Head of caudate nucleus (tissue), 42 donors: ENCODE measurements at regions not wholly inside any gene's neighbourhood (a gene's known extent, or its start where the extent isn't known, plus 50 kb on each side); places are given as distances from the start of the nearest gene placed in this dataset.
"Not testable (repeated sequence)": the region's sequence is repeated elsewhere in the genome, so short reads cannot be mapped to it uniquely, and the experiment has no call there.

ENCODE experiments used
- DNase-seq, 42 donors: peaks; one replicate each; pipeline versions ENCODE4 v3.0.0 to v3.0.0-alpha.2; 2020 to 2021; ENCODE audit warnings: mixed read lengths in 7 of 42
- intact Hi-C: fragments of 100-400 bp; cut with DNase I; formaldehyde crosslinking; loops from one replicate; pipeline ENCODE4 v1.15.0; 2022

GRCh38 chr6:126826166-126826714, 292.2 kb upstream of the RSPO3 start:
- intact Hi-C loops = no loop called here
- no peak for DNase-seq

GRCh38 chr6:126831461-126831860, 287.0 kb upstream of the RSPO3 start:
- intact Hi-C loops = no loop called here
- DNase-seq = no peak

- no peak for DNase-seq
- intact Hi-C loops = no loop called here
Measured at GRCh38 chr6:126842769-126843168, 275.7 kb upstream of the RSPO3 start.

- DNase-seq = no peak
Measured at GRCh38 chr6:126848119-126848518, 270.4 kb upstream of the RSPO3 start.

GRCh38 chr6:126867641-126868040, 250.8 kb upstream of the RSPO3 start:
- intact Hi-C loops = no loop called here
- DNase-seq = no peak

More at GRCh38 chr6:126848119-126848518, 270.4 kb upstream of the RSPO3 start:
- intact Hi-C loops = no loop called here

- intact Hi-C loops = no loop called here
- no peak for DNase-seq
Measured at GRCh38 chr6:126873351-126873750, 245.1 kb upstream of the RSPO3 start.

GRCh38 chr6:126873791-126874190, 244.7 kb upstream of the RSPO3 start:
- no peak for DNase-seq
- intact Hi-C loops = no loop called here

- intact Hi-C loops = no loop called here
- DNase-seq = no peak
Measured at GRCh38 chr6:126876446-126876845, 242.0 kb upstream of the RSPO3 start.

GRCh38 chr6:126880964-126881363, 237.5 kb upstream of the RSPO3 start:
- intact Hi-C loops = no loop called here
- no peak for DNase-seq

GRCh38 chr6:126886106-126886505, 232.4 kb upstream of the RSPO3 start:
- intact Hi-C loops = no loop called here
- DNase-seq = no peak

- intact Hi-C loops = no loop called here
- no peak for DNase-seq
Measured at GRCh38 chr6:126888727-126889725, 229.4 kb upstream of the RSPO3 start.

- intact Hi-C loops = no loop called here
- DNase-seq = no peak
Measured at GRCh38 chr6:126890055-126890454, 228.4 kb upstream of the RSPO3 start.

GRCh38 chr6:126891158-126891557, 227.3 kb upstream of the RSPO3 start:
- DNase-seq = no peak
- intact Hi-C loops = no loop called here

GRCh38 chr6:126892869-126893268, 225.6 kb upstream of the RSPO3 start:
- intact Hi-C loops, DNase-seq: not testable (repeated sequence)

- intact Hi-C loops = no loop called here
- DNase-seq = no peak
Measured at GRCh38 chr6:126897758-126898157, 220.7 kb upstream of the RSPO3 start.

- no peak for DNase-seq
- intact Hi-C loops = no loop called here
Measured at GRCh38 chr6:126904176-126904575, 214.3 kb upstream of the RSPO3 start.

GRCh38 chr6:126905917-126906316, 212.6 kb upstream of the RSPO3 start:
- intact Hi-C loops = no loop called here
- no peak for DNase-seq

GRCh38 chr6:126907312-126907711, 211.2 kb upstream of the RSPO3 start:
- DNase-seq = no peak
- intact Hi-C loops = no loop called here

GRCh38 chr6:126907996-126908395, 210.5 kb upstream of the RSPO3 start:
- DNase-seq = no peak
- intact Hi-C loops = no loop called here

GRCh38 chr6:126909493-126909892, 209.0 kb upstream of the RSPO3 start:
- intact Hi-C loops = no loop called here
- DNase-seq = no peak

GRCh38 chr6:126913651-126914050, 204.8 kb upstream of the RSPO3 start:
- no peak for DNase-seq
- intact Hi-C loops = no loop called here
